ENCODE measurements at regions not wholly inside any gene's neighbourhood (a gene's known extent, or its start where the extent isn't known, plus 50 kb on each side); places are given as distances from the start of the nearest gene placed in this dataset.
"Not testable (repeated sequence)": the region's sequence is repeated elsewhere in the genome, so short reads cannot be mapped to it uniquely, and the experiment has no call there.

GRCh38 chr1:83401146-83401545 lies 597.8 kb downstream of the TTLL7 start:
- not testable (repeated sequence) for H3K27me3 Mint-ChIP-seq (ENCODE audit: unreplicated experiment); H3K4me1 Mint-ChIP-seq (ENCODE audit: unreplicated experiment); H3K27ac Mint-ChIP-seq (ENCODE audit: unreplicated experiment); H3K9me3 Mint-ChIP-seq (ENCODE audit: unreplicated experiment); H3K36me3 Mint-ChIP-seq (ENCODE audit: unreplicated experiment); H3K4me3 Mint-ChIP-seq (ENCODE audit: unreplicated experiment); DNase-seq (ENCODE audit: extremely low spot score, unreplicated experiment)

GRCh38 chr1:83400173-83400572 lies 598.8 kb downstream of the TTLL7 start:
- not testable (repeated sequence) for H3K27me3 Mint-ChIP-seq (ENCODE audit: unreplicated experiment); H3K27ac Mint-ChIP-seq (ENCODE audit: unreplicated experiment); DNase-seq (ENCODE audit: extremely low spot score, unreplicated experiment); H3K9me3 Mint-ChIP-seq (ENCODE audit: unreplicated experiment); H3K4me3 Mint-ChIP-seq (ENCODE audit: unreplicated experiment); H3K4me1 Mint-ChIP-seq (ENCODE audit: unreplicated experiment); H3K36me3 Mint-ChIP-seq (ENCODE audit: unreplicated experiment)

- not testable (repeated sequence) for H3K36me3 Mint-ChIP-seq (ENCODE audit: unreplicated experiment); H3K4me3 Mint-ChIP-seq (ENCODE audit: unreplicated experiment); DNase-seq (ENCODE audit: extremely low spot score, unreplicated experiment); H3K27me3 Mint-ChIP-seq (ENCODE audit: unreplicated experiment); H3K4me1 Mint-ChIP-seq (ENCODE audit: unreplicated experiment); H3K27ac Mint-ChIP-seq (ENCODE audit: unreplicated experiment); H3K9me3 Mint-ChIP-seq (ENCODE audit: unreplicated experiment)
Observed at GRCh38 chr1:83398125-83398524, 600.8 kb downstream of the TTLL7 start.

- H3K4me1 Mint-ChIP-seq (ENCODE audit: unreplicated experiment); H3K27ac Mint-ChIP-seq (ENCODE audit: unreplicated experiment): not testable (repeated sequence)
Observed at GRCh38 chr1:83395130-83395529, 603.8 kb downstream of the TTLL7 start.

GRCh38 chr1:83386946-83387345 lies 612.0 kb downstream of the TTLL7 start:
- not testable (repeated sequence) for H3K36me3 Mint-ChIP-seq (ENCODE audit: unreplicated experiment); DNase-seq (ENCODE audit: extremely low spot score, unreplicated experiment); H3K27me3 Mint-ChIP-seq (ENCODE audit: unreplicated experiment); H3K4me3 Mint-ChIP-seq (ENCODE audit: unreplicated experiment)
- Mint-ChIP-seq H3K4me1 (ENCODE audit: unreplicated experiment) (peaks cover 13% of the 10 kb centered on the region), H3K27ac (ENCODE audit: unreplicated experiment) (peak overlapping the region; percentile 39), H3K9me3 (ENCODE audit: unreplicated experiment) (peaks cover 16% of the 10 kb centered on the region)

More at GRCh38 chr1:83395130-83395529, 603.8 kb downstream of the TTLL7 start:
- not testable (repeated sequence) for H3K9me3 Mint-ChIP-seq (ENCODE audit: unreplicated experiment); DNase-seq (ENCODE audit: extremely low spot score, unreplicated experiment); H3K4me3 Mint-ChIP-seq (ENCODE audit: unreplicated experiment); H3K36me3 Mint-ChIP-seq (ENCODE audit: unreplicated experiment); H3K27me3 Mint-ChIP-seq (ENCODE audit: unreplicated experiment)

- H3K27me3 Mint-ChIP-seq (ENCODE audit: unreplicated experiment); H3K36me3 Mint-ChIP-seq (ENCODE audit: unreplicated experiment); H3K4me3 Mint-ChIP-seq (ENCODE audit: unreplicated experiment); H3K27ac Mint-ChIP-seq (ENCODE audit: unreplicated experiment); DNase-seq (ENCODE audit: extremely low spot score, unreplicated experiment): not testable (repeated sequence)
- H3K4me1 Mint-ChIP-seq (ENCODE audit: unreplicated experiment) = peaks cover 11% of the 10 kb centered on the region
- H3K9me3 Mint-ChIP-seq (ENCODE audit: unreplicated experiment) = peaks cover 19% of the 10 kb centered on the region
Observed at GRCh38 chr1:83383107-83383506, 615.8 kb downstream of the TTLL7 start.

GRCh38 chr1:83373018-83373417 lies 625.9 kb downstream of the TTLL7 start:
- H3K27me3 Mint-ChIP-seq (ENCODE audit: unreplicated experiment); H3K9me3 Mint-ChIP-seq (ENCODE audit: unreplicated experiment); H3K27ac Mint-ChIP-seq (ENCODE audit: unreplicated experiment); DNase-seq (ENCODE audit: extremely low spot score, unreplicated experiment); H3K36me3 Mint-ChIP-seq (ENCODE audit: unreplicated experiment); H3K4me1 Mint-ChIP-seq (ENCODE audit: unreplicated experiment); H3K4me3 Mint-ChIP-seq (ENCODE audit: unreplicated experiment): not testable (repeated sequence)

GRCh38 chr1:83369853-83370252 lies 629.1 kb downstream of the TTLL7 start:
- not testable (repeated sequence) for H3K4me3 Mint-ChIP-seq (ENCODE audit: unreplicated experiment); DNase-seq (ENCODE audit: extremely low spot score, unreplicated experiment); H3K9me3 Mint-ChIP-seq (ENCODE audit: unreplicated experiment); H3K36me3 Mint-ChIP-seq (ENCODE audit: unreplicated experiment); H3K27ac Mint-ChIP-seq (ENCODE audit: unreplicated experiment); H3K27me3 Mint-ChIP-seq (ENCODE audit: unreplicated experiment); H3K4me1 Mint-ChIP-seq (ENCODE audit: unreplicated experiment)

- H3K36me3 Mint-ChIP-seq (ENCODE audit: unreplicated experiment); H3K27ac Mint-ChIP-seq (ENCODE audit: unreplicated experiment); DNase-seq (ENCODE audit: extremely low spot score, unreplicated experiment); H3K27me3 Mint-ChIP-seq (ENCODE audit: unreplicated experiment); H3K4me1 Mint-ChIP-seq (ENCODE audit: unreplicated experiment); H3K4me3 Mint-ChIP-seq (ENCODE audit: unreplicated experiment); H3K9me3 Mint-ChIP-seq (ENCODE audit: unreplicated experiment): not testable (repeated sequence)
Observed at GRCh38 chr1:83365320-83365719, 633.6 kb downstream of the TTLL7 start.

- not testable (repeated sequence) for H3K27me3 Mint-ChIP-seq (ENCODE audit: unreplicated experiment); H3K4me1 Mint-ChIP-seq (ENCODE audit: unreplicated experiment); H3K36me3 Mint-ChIP-seq (ENCODE audit: unreplicated experiment); H3K4me3 Mint-ChIP-seq (ENCODE audit: unreplicated experiment); H3K9me3 Mint-ChIP-seq (ENCODE audit: unreplicated experiment); H3K27ac Mint-ChIP-seq (ENCODE audit: unreplicated experiment); DNase-seq (ENCODE audit: extremely low spot score, unreplicated experiment)
Observed at GRCh38 chr1:83345375-83345774, 653.6 kb downstream of the TTLL7 start.

All from osteocyte (in vitro differentiated cells).